Caki2 (cell line): ENCODE measurements at regions not wholly inside any gene's neighbourhood (a gene's known extent, or its start where the extent isn't known, plus 50 kb on each side); places are given as distances from the start of the nearest gene placed in this dataset.
A peak's percentile ranks its signal among the peaks of the same experiment; 100 is the strongest.
"Not testable (repeated sequence)": the region's sequence is repeated elsewhere in the genome, so short reads cannot be mapped to it uniquely, and the experiment has no call there.

Source experiments
- DNase-seq: peaks from one replicate; pipeline ENCODE4 v3.0.0-alpha.2; 2015; ENCODE audit warnings: low read depth
- in situ Hi-C: cut with HindIII; loops from 2 replicates; pipeline ENCODE4 v1.10.0; 2016; ENCODE audit warnings: low sequenced_read_pairs, low pct_unique_long_range_greater_than_20kb, mixed read lengths

DNA sequence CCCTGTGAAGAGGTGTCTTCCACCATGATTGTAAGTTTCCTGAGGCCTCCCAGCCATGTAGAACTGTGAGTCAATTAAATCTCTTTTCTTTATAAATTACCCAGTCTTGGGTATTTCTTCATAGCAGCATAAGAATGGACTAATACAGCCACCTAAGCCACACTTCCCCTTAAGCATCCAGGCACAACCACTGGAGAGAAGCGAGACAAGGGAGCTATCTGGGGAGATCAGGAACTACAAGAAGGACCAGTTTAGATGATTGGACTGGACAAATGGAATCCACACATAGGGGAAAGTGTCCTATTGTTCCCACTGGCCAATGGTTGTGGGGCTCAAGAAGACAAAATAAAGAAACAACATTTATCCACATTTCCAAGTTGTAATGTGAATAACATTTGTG lies 112.1 kb downstream of the LHX2 start:
- DNase-seq, in situ Hi-C loops: not testable (repeated sequence)

- in situ Hi-C loops: no loop called here
- no peak for DNase-seq
Measured at GRCh38 chr9:124124729-124125650, 113.4 kb downstream of the LHX2 start.

DNA sequence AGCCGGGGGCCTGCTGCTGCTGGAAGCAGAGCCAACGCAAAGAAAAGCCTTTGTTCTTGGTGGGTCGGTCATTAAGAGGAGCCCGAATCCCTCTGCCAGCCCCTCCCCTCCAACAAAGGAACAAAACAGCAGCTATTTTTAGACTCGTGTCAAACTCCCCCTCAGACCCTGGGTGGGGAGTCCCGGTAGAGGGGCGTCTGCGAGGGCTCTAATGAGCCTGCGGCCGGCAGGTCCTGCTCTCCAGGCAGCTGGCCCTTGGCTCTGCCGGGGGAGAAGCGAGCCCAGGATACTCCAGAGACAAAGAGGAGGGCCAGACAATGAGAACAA lies 114.0 kb downstream of the LHX2 start:
- DNase-seq: no peak
- in situ Hi-C loops: no loop called here

DNA sequence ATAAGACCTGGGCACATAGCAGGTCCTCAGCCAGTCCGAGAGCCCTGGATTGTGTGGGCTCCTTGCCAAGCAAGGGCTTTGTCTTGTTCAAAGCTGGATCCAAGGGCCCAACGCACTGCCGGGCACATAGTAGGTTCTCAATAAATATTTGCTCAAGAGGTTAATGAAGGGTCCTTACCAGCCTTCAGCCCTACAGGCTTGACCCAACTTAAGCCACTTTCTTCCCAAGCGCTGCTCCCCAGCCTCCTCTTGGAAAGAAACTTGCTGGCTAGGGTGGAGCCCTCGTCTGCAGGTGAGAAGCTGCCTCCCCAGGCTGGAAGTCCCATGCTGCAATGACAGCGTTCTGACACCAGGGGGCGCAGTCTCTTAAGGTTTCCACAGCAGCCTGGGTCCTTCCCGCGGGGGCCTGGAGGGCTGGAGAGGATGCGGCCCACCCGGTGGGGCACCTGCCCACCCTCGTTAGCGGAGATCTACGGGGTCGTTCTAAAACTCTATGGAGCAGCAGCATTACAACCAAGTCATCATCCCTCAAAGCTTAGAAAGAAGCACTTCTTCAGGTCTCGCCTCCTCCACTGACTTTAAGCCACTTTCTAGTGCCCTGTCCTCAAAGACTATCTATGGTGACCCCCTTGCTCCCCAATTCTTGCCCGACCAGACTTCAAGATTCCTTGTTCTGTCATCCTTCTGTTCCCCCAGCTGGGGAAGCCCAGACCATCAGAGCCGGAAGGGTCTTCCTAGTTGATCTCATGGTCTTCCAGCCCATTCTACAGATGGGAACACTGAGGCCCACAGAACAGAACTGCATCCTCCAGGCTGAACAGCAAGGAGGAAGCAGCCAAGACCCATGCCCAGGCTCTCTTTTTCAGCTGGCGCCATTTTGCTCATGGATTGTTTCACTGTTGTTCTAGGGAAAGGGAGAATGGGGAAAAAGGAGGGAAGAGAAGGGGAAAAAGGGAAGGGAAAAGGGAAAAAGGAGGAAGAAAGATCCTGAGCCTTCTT lies 115.4 kb downstream of the LHX2 start:
- peak; percentile 63 for DNase-seq

DNA sequence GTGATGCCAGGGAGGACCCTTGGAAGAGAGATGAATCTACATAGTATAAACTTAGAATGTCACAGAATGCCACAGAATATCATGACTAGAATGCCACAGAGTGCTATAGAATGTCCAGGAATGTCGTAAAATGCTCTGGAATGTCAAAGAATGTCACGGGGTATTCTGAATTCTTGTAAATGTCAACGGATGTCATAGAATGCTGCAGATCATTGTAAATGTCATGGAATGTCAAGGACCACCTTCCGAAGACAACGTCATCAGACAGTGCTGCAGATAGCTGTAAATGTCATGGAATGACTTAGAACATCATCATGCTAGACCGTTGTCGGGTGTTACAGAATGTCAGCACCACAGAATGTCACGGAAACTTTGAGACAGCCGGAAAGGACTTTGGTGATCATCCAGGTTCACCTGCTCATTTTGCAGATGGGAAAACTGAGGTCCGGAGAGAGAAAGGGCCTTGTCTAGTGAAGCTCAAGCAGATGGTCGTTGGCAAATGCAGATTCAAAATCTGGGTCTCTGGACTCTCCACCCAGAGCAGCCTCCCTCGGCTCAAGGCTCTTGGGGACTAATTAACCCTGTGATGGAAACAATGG lies 117.1 kb downstream of the LHX2 start:
- in situ Hi-C loops: no loop called here
- no peak for DNase-seq

More for the DNA sequence above, 115.4 kb downstream of the LHX2 start:
- in situ Hi-C loops: no loop called here

GRCh38 chr9:124130277-124131075 lies 118.9 kb downstream of the LHX2 start:
- in situ Hi-C loops: no loop called here
- no peak for DNase-seq

DNA sequence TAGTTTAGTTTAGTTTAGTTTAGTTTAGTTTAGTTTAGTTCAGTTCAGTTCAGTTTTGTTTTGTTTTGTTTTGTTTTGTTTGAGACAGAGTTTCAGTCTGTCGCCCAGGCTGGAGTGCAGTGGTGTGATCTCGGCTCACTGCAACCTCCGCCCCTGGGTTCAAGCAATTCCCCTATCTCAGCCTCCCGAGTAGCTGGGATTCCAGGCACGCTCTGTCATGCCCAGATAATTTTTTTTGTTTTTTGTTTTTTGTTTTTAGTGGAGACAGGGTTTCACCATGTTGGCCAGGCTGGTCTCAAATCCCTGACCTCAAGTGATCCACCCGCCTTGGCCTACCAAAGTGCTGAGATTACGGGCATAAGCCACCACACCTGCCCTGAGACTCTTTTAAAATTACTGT lies 120.0 kb downstream of the LHX2 start:
- in situ Hi-C loops, DNase-seq: not testable (repeated sequence)

DNA sequence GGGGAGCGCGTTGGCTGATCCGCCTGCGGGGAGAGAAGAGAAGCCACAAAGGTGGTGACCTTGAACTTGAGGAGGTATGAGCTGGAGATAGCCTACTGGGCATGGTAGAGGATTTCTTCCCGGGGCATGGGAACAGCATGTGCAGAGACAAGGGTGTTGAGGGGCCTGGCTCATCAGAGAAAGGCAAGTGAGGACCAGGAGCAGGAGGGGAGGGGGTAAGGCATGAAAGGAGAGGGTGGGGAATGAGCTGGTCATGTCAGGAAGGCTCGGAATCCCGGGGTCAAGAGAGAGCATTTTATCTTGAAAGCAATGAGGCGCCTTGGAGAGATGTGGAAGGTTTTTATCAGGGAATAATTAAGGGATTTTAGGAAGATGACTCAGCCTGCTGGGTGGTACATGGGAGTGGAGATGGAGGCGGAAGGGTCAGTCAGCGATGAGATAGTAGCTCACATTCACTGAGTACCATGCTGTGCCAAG lies 121.1 kb downstream of the LHX2 start:
- in situ Hi-C loops: no loop called here
- no peak for DNase-seq

GRCh38 chr9:124133727-124134126 lies 122.2 kb downstream of the LHX2 start:
- no peak for DNase-seq
- in situ Hi-C loops: no loop called here

GRCh38 chr9:124134526-124134925 lies 123.0 kb downstream of the LHX2 start:
- in situ Hi-C loops: no loop called here
- DNase-seq: no peak

GRCh38 chr9:124135813-124136365 lies 121.9 kb upstream of the NEK6 start:
- no peak for DNase-seq
- in situ Hi-C loops: no loop called here

DNA sequence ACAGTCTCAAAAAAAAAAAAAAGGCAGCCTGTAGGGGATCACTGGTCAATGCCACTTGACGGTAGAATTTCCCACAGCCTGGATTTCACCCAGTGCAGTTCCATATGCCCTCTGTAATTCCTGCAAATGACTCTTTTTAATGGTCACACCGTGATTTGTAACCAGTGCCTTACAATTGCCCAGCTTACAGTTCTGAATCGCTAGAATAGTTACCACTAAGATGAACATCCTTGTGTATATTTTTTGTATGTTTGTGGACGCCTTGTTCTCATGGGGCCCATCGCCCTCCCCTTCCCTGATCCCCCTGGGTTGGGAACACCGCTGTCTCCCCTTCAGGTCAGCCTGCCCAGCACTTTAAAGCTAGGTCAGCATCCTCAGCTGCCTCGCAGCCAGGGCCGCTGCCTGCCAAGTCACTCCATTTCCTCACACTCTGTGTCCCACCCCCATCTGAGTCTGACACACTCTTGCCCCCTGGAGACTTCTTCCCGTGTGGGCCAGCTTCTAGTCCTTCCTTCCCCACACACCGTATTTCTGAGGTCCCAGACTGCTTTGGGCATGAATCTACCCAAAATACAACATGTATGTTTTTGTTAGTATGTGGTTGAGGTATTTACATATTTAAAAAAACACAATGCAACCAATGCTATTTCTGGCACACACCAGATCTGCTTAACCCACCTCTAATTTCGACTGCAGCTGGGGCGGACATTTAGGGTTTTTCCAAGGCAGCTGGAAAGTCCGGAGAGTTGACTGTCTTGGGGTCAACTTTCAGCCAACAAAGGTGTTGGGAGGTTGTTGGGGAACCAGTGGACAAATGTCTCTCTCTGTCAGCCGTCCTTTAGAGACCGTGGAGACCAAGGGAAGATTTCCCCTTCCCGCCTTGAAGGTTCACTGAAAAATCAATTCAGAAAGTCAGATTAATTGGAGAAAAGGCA lies 120.5 kb upstream of the NEK6 start:
- no peak for DNase-seq
- in situ Hi-C loops: no loop called here

DNA sequence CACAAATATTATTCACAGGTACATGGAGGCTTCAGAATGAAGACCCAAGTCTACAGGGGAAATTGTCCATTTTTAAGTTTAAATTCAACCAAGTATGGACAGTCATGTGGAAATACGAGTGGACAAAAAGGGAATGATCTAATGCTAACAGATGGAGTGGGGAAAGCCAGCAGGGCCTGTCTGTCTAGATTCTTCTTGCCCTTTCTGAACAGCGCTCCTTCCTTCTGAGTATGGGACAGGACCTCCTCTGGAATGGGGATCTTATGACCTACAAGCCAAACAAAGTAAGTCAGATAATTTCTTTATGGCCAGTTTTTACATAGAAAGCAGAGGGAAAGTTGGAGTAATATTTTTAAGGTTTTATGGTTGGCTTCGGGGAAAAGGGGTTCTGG lies 119.8 kb upstream of the NEK6 start:
- in situ Hi-C loops: no loop called here
- DNase-seq: no peak

DNA sequence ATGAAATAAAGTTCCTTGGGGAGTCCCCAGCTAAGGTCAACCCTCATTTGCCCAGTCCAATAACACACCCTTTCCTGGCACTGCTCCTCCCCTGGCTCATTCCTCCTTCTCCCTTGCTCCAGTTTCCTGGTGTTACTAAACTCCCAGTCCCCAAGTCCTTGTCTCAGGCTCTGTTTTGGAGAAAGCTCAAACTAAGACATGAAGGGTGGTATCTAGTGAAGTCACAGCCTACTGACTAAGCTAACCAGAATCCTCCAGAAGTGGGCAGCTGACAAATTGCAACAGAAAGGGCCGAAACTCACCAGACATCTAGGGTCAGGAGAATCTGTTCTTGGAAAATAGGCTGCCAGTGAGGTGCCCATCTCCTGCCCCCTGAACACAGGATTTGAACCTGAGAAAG lies 118.7 kb upstream of the NEK6 start:
- DNase-seq: no peak
- in situ Hi-C loops: no loop called here

DNA sequence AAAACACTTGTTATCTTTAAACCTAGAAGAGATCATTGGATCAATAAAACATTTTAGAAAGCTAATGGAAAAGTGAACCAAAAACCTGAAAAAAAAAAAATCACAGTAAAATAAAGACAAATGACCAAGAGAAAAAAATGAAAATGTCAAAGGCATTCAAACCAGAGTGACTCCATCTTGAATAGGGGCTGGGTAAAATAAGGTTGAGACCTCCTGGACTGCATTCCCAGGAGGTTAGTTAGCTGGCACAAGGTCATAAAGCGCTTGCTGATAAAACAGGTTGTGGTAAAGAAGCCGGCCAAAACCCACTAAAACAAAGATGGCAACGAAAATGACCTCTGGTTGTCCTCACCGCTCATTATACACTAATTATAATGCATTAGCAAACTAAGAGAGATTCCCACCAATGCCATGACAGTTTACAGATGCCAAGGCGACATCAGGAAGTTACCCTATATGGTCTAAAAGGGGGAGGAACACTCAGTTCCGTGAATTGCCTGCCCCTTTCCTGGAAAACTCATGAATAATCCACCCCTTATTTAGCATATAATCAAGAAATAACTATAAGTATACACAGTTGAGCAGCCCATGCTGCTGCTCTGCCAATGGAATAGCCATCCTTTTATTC lies 116.7 kb upstream of the NEK6 start:
- DNase-seq: no peak
- in situ Hi-C loops: no loop called here

DNA sequence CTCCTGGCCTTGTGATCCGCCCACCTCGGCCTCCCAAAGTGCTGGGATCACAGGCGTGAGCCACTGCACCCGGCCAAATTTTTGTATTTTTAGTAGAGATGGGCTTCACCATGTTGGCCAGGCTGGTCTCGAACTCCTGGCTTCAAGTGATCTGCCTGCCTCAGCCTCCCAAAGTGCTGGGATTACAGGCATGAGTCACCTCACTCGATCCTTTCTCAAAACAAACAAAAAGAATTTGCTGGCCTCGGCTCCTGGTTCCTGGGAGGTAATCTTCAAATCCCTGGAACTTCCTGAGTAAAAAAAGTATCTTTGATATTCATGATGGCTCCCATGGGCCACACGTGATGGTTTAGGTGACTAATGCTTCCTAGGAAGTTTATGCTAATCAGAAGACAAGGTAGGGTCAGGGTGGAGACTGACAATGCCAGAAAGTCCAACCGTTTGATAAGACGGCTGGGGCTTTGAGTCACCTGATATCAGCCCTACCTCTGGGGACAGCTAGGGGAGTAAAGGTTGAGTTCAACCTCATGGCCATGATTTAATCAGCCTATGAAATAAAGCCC lies 113.1 kb upstream of the NEK6 start:
- peak; percentile 93 for DNase-seq
- in situ Hi-C loops: not testable (repeated sequence)
